Islet precursor cell (in vitro differentiated cells): ENCODE measurements at regions not wholly inside any gene's neighbourhood (a gene's known extent, or its start where the extent isn't known, plus 50 kb on each side); places are given as distances from the start of the nearest gene placed in this dataset.
"Not testable (repeated sequence)": the region's sequence is repeated elsewhere in the genome, so short reads cannot be mapped to it uniquely, and the experiment has no call there.

Source experiments
- DNase-seq: peaks from one replicate; pipeline ENCODE4 v3.0.0-alpha.2; 2018

DNA sequence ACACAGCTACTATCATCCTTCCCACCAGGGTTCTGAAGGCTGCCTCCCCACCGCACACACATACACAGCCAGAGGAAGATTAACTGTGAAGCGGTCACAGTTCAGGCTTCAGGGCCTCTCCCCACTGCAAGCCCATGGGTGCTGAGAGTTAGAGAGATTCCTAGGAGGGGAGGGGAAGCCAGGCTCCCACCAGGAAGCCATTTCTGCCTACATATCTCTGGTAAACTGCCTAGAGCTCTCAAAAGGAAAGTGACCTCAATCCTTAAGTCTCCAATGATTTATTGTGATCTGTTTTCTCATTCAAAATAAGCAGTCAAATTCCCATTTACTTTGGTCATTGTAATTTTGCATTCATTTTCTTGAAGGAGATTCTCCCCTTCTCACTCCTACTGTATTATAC lies 141.0 kb upstream of the BNIP2 start:
- no peak for DNase-seq

DNA sequence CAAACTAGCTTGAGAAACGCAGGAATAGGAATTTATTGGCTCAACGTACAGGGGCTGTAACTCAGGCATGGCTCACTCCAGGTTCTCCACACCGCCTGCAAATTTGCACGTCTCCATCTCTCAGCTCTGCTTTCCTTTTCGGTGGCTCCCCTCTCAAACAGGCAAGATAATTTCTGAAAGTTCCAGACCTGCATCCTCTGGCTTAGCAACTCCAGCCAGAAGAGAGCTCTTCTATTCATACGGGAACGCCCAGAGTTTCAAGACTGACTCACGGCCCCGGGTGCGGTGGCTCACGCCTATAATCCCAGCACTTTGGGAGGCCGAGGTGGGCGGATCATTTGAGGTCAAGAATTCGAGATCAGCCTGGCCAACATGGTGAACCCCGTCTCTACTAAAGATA lies 139.7 kb upstream of the BNIP2 start:
- DNase-seq: no peak

DNA sequence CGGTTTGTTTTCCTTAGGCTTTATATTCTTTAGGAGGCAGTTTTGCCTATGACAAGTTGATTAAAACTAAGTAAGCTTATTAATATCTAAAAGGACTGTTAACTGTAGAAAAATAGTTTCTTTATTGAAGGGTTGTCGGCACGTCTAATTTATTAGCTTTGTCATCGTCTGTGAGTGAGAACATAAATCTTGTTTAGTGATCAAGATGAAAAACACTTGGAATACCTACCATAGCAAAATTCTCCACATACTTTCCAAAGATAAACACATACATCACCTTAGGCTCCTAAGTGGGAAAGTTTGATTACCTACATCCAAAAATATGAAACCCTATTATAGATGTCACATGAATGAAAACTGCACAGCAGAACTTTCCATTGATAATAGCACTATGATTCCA lies 139.1 kb upstream of the BNIP2 start:
- no peak for DNase-seq

DNA sequence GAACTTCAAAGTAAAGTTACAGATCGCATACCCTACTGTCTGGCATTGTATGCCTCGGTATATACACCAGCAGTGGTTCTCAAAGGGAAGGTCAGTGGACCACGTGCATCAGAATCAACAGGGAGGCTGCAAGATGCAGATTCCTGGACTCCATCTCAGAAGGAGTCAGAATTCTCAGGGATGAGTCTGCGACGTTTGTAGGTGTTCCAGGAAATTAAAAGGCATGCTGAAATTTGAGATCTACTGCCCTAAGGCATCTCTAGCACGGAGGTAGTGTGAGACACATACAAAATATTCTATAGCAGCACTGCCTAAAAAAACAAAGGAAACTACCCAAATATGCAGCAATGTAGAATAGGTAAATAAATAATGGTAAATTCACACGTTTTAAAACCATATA lies 136.8 kb upstream of the BNIP2 start:
- no peak for DNase-seq

DNA sequence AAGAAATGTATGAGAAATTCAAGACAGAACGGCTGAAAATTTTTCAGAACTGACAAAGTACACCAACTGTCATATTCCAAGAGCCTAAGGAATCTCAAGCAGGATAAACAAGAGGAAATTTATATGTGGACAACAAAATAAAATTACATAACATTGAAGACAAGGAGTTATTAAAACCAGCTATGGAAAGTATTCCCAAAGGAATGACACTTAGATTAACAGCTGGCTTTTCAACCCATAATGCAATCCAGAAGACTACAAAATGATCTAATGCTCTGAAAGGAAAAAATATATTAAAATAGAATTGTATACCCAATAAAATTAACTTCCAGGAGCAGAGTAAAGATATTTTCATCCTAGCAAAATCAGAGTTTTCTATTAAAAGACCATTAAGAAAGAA lies 132.2 kb upstream of the BNIP2 start:
- no peak for DNase-seq

DNA sequence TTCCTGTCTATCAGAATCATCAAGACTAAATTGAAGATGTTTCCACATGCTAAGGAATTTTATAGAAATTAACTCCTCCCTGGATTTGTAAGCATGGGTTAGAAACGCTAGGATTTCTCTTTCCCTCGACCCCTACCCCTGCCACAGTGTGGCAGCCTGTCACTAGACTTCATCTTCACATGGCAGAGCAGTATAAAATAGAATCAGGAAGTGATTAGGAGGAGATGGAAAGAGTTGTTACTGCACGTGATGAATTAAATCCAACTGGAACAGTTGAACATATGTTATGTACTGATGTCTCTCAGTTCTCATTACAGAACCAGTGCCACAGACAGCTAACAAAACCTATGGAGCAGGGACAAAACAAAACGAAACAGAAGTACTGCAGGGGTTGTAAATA lies 130.0 kb upstream of the BNIP2 start:
- DNase-seq: no peak

DNA sequence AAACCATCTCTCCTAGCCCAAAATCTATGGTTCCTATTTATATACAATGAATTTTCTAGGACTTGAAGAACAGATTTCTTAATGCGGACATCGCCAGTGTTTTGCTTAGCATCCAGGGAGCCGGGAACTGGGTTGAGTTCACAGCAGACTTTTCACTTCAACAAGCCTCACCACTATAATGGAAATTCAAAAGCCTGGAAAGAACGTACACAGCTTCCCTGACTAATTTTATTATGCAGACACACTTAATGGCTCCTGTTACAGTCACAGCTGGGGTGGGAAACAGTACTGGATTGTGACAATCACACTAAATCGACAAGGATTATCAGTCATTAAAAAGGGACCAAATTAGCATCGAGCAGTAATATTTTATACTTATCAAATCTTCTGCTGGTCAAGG lies 129.2 kb upstream of the BNIP2 start:
- DNase-seq: no peak

DNA sequence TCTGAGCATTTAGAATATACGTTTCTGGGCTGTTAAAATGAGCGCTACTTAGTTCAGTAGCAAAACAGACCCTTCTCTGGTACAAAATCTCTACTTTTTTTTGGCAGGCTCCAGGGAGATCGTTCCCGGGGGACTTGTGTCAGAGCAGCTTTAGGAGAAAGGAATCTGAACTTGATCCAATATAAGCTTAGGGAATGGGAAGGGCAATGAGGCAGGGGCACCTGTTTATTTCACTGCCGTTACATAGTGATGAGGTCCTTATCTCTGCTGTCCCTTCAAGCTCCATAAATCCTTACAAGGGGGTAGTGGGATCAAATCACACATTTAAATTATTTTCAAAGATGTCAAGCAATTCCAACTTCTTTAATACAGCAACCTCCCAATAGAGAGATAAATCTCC lies 128.7 kb upstream of the BNIP2 start:
- DNase-seq: no peak

DNA sequence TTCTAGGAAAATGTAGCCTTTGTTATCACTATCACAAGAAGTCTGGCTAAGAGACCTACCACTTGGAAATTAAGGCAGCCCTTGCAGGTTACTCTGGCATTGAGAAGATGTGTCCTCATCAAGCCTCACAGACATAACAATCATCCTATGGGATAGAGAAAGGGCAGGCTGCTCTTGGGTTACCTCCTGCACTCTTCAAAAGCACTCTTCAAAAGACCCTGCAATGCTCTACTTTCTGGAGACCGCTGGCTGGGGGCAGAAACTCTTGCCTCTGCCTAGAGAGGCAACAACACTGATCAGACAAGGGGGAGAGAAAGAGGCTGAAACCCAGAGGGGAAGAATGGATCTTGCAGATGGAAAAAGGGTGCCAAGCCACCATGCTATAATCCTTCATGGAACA lies 127.9 kb upstream of the BNIP2 start:
- no peak for DNase-seq

DNA sequence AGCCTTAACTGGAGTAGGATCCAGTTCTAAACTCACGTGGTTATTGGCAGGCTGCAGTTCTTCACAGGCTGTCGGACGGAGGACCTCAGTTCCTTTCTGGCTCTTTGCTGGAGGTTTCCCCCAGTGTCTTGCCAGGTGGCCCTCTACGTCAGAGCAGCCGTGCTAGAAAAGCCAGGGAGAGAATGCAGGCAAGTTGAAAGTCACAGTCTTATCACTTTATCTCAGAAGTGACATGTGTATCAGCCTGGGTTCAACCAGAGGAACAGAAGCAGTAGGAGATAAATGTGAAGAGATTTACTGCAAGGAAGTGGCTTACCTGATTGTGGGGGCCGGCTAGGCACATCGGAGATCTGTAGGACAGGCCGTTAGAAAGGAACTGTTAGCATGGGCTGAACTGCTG lies 125.3 kb upstream of the BNIP2 start:
- DNase-seq: no peak

DNA sequence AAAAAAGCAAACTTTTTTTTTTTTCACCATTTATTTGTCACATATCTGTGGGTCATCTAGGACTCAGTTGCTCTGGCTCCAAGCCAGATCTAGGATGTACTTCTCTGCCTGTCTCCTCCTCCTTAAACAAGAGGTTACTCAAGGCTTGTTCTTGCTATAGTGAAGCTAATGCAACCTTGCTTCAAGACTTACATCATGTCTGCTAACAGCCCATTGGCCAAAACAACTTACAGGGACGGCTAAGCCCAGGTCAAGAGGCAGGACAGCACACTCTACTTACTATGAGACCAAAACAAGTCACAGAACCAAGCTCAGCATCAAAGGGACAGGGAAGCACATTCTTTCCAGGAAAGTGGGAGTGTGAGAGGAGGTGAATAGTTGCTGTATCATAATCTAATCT lies 123.8 kb upstream of the BNIP2 start:
- no peak for DNase-seq

DNA sequence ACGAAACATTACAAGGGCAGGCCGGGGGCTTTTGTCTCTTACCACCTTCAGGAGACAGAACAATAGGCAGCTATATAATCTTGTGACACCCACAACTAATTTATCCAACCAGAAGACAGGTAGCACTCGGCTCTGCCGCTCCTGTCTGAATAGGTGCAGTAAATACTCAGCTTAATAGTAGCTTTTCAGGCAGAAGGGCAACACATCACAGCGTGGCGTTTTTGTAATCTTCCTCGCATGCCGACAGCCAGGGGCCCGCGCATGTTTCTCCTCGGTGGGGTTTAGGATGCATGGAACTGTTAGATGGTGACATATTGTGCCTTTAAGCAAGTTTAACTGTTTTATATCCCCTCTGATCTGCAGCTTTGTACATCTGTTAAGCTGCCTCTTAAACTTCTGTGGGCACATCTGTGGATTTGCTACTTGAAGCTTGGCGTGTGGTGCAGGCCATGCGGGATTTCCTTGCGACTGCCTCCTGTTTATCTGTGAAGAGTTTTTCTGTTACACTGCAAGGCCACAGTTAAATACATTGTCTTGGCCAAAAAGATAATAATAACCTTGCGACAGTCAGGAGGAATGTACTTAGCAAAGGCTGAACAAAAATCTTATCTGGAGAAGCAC lies 123.2 kb upstream of the BNIP2 start:
- no peak for DNase-seq

DNA sequence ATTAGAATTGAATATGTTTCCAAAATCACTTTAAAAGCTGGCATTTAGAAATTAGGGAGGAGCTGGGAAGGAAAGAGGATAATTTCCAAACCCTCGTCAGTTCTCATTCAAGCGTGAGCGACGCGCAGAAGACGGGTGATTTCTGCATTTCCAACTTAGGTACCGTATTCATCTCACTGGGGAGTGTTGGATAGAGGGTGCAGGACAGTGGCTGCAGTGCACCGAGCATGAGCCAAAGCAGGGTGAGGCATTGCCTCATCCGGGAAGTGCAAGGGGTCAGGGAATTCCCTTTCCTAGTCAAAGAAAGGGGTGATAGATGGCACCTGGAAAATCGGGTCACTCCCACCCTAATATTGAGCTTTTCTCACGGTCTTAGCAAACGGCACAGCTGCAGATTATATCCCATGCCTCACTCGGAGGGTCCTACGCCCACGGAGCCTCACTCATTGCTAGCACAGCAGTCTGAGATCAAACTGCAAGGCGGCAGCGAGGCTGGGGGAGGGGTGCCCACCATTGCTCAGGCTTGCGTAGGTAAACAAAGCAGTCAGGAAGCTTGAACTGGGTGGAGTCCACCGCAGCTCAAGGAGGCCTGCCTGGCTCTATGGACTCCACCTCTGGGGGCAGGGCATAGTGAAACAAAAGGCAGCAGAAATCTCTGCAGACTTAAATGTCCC lies 114.3 kb upstream of the BNIP2 start:
- peak; percentile 88 for DNase-seq

DNA sequence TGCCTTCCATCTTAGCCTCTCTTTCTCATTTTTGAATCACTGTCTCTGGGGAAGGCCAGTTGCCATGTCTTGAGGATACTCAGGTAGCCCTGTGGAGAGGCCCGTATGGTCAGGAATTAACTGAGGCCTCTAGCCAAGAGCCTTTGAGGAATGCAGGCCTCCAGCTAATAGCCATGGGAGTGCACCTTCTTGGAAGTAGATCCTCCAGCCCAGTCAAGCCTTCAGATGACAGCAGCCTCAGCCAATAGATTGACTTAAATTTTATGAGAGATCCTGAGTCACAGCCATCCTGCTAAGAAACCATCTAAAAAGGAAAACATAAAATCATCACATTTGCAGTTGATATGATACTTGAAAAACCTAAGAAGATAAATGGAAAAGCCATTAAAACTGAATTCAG lies 112.5 kb upstream of the BNIP2 start:
- DNase-seq: peak; percentile 52

DNA sequence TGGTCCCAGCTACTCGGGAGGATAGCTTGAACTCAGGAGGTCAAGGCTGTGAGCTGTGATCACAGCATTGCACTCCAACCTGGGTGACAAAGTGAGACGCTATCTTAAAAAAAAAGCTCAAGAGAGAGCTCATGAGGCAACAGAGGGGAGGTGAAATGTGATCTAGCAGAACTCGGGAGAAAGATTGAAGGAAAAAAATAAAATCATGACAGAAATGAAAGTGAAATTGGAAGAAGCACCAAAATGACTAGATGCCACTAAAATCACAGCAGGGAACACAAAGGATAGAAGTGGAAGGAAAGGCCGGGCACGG lies 109.4 kb upstream of the BNIP2 start:
- no peak for DNase-seq

DNA sequence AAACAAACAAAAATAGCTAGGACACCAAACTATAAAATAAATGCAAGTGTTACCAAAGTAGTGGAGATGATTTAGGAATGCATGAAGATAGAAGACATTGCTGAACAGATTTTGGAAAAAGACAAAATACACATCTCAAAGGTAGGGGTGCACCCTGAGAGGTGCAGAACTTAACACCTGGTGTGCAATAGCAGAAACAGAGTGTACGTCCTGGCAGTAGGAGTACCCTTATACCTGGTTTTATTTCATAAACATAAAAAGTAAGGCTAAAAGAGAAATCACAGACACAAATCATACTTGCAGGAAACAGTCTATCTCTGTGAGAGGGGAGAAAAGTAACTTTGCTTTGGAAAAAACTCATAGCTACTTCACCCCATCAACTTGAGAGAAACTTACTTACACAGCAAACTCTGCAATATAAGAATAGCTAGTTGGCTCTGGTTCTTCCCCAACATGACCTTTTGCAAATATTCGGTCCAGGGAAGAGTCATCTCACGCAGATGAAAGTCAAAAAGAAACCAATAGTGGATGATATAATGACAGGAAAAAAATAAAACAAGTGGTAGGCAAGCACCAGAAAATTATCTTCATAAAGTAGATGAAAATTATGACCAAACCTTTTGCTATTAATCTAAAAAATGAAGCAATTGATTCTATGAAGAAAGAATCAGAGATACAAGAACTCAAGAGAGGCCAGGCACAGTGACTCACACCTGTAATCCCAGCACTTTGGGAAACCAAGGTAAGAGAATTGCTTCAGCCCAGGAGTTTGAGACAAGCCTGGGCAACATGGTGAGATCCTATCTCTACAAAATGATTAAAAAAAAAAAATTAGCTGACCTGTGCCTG lies 108.9 kb upstream of the BNIP2 start:
- no peak for DNase-seq

DNA sequence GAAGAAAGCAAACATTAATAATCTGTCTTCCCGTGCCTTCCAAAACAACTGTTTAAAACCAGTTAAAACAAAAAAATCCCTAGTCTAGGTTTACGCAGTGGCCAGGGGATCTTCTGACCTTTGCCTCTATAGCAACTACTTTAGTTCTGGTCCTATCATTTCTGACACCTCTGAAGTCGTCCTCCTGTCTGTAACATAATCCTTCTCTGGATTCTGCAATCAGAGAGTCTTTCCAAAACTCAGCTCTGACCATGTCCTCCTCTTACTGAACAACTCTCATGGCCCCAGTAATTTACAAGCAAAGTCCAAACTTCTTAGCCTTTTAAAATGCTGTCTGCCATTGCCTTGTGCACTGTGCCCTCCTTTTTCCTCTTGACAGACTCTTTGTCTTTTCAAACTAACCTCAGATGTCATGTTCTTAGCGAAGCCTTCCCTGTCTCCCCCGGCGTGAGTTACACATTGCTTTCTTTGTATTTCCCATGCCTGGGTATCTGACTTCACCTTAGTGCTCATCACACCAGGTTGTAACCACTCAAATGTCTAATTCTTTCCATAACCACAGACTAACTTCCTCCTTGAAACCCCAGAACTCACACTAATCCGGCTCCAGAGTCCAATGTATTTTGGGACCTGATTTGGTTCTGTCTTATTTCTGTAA lies 105.2 kb upstream of the BNIP2 start:
- DNase-seq: peak; percentile 52

DNA sequence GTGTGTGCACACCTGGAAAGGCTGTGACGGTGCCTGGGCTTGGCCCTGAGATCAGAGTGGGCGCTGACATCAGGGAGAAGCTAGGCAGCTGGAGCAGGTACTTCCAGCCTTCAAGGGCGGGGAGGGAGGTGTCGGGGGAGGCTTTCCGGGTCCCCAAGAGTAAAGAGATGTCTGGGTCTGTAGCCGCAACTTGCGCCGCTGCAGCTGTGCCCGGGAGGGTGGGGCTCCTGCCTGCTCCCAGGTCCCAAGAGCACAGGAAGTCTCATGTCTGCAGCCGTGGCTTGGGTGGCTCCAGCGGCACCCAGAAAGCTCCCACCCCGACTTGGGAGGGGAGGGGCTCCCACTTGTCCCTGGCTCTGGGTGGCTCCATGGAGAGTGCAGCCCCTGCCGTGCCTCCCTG lies 103.2 kb upstream of the BNIP2 start:
- DNase-seq: no peak

DNA sequence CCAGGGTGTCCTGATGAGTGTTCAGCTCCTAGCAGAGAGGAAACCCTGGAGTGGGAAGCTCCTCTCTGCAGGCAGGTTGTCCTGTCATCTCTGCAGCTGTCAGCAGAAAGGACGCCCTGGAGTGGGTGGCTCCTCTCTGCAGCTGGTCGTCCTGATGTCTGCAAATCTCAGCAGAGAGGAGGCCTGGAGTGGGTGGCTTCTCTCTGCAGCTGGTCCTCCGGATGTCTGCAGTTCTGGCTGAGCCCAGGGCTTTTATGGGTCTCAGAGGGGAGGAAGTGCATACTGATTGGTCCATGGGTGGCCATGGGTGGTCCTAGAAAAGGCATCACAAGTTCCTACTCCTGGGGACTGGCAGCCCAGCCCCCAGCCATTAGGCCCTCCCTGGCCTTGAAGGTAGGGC lies 102.6 kb upstream of the BNIP2 start:
- DNase-seq: peak; percentile 49

DNA sequence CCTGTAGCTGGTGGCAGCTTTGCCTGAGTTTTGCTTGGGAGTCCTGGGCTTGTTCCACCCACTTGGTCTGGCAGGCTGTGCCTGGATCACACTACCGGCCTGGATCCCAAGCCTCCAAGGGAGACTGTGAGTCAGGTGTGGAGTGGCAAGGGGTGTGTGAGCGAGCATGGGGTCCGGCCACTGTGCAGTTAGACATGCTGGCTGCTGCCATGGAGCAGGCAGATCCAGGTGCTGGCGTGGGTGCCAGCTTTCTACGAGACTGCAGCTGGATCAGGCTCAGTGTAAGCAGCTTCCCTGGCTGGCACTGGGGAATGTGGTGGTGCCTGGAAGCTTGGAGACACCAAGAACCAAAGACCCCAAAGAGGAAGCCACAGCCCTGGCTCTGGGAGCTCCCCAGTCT lies 102.0 kb upstream of the BNIP2 start:
- DNase-seq: no peak

DNA sequence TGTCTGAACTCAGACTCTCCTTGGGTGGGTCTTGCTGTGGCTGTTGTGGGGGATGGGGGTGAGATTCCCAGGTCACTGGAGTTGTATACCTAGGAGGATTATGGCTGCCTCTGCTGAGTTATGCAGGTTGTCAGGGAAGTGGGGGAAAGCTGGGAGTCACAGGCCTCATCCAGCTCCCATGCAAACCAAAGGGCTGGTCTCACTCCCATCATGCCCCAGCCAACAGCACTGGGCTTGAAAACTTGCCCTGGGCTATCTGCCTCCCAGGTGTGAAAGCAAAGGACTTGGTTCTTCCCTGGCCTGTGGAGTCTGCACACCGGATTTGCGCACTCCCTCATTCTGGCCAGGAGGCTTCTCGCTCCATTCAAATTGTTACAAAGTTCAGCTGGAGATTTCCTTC lies 97.3 kb upstream of the BNIP2 start:
- not testable (repeated sequence) for DNase-seq

DNA sequence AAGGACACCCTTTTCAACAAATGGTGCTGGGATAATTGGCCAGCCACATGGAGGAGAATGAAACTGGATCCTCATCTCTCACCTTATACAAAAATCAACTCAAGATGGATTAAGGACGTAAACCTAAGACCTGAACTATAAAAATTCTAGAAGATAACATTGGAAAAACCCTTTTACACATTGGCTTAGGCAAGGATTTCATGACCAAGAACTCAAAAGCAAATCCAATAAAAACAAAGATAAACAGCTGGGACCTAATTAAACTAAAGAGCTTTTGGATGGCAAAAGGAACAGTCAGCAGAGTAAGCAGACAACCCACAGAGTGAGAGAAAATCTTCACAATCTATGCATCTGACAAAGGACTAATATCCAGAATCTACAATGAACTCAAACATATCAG lies 96.9 kb upstream of the BNIP2 start:
- not testable (repeated sequence) for DNase-seq

DNA sequence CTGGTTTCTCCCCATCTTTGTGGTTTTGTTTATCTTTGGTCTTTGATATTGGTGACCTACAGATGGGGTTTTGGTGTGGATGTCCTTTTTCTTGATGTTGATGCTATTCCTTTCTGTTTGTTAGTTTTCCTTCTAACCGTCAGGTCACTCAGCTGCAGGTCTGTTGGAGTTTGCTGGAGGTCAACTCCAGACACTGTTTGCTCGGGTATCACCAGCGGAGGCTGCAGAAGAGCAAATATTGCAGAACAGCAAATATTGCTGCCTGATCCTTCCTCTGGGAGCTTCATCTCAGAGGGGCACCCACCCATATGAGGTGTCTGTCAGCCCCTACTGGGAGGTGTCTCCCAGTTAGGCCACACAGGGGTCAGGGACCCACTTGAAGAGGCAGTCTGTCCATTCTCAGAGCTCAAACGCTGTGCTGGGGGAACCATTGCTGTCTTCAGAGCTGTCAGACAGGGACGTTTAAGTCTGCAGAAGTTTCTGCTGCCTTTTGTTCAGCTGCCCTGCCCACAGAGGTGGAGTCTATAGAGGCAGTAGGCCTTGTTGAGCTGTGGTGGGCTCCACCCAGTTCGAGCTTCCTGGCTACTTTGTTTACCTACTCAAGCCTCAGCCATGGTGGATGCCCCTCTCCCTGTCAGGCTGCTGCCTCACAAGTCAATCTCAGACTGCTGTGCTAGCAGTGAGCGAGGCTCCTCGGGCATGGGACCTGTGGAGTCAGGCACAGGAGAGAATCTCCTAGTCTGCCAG lies 94.8 kb upstream of the BNIP2 start:
- DNase-seq: not testable (repeated sequence)
